Stimulated activated CD4-positive, alpha-beta T cell treated with anti-CD3 and anti-CD28 coated beads, Interleukin-12 subunit alpha, Interleukin-12 subunit beta, amount 100 ng/mL, for 48 hours (primary cell): ENCODE measurements at regions not wholly inside any gene's neighbourhood (a gene's known extent, or its start where the extent isn't known, plus 50 kb on each side); places are given as distances from the start of the nearest gene placed in this dataset.
"Not testable (repeated sequence)": the region's sequence is repeated elsewhere in the genome, so short reads cannot be mapped to it uniquely, and the experiment has no call there.

Experiments used
- DNase-seq, 3 donors: peaks; one replicate each; pipeline ENCODE4 v3.0.0-alpha.2; 2020; ENCODE audit warnings: low read depth in 2 of 3, low spot score in 1 of 3

GRCh38 chr9:81370096-81370495 lies 319.3 kb downstream of the TLE1 start:
- no peak for DNase-seq

DNA sequence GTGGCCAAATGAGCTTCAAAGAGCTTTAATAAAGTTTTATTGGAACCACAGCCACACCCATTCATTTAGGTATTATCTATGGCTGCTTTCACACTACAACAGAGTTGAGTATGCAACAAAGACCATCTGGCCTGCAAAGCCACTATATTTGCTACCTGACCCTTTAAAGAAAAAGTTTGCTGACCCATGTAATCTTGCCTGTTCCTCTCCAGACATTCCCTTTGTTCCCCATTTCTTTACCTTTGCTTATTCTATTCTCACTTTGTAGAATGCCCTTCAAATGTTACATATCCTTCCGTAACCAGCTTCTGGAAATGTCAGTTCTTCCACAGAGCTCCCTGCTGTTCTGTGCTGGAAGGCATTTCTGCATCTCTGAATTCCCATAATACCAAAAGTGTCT lies 320.2 kb downstream of the TLE1 start:
- no peak for DNase-seq

GRCh38 chr9:81363916-81364480 lies 325.3 kb downstream of the TLE1 start:
- DNase-seq, result no peak

DNA sequence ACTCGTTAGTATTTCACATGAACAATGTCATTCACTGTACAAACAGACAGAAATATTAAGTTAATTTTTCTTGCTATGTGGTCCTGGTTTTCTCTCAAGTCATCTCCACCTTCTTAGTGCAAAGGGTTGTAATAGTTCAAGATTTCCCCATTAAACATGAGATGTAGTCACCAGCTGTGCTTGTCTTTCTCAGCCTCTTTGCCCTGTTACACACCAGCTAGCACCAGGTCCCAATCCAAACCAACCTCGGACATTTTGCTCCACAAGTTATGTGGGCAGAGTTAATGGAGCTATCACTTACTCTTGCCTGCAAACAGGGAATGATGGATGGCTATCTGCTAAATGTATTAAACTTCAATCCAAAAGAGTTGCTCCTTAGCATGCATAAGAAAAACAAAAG lies 328.1 kb downstream of the TLE1 start:
- DNase-seq, result no peak

DNA sequence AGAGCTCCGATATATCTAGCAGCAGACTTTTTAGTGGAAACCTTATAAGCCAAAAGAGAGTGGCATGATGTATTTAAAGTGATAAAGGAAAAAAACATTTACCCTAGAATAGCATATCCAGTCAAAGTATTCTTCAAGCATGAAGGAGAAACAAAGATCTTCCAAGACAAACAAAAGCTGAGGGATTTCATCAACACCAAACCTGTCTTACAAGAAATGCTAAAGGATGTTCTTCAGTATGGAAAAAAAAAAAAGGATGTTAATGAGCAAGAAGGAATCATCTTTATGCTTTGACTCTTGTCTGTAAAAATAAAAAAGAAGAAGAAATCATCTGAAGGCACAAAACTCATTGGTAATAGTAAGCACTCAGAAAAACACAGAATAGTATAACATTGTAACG lies 338.2 kb downstream of the TLE1 start:
- DNase-seq, result no peak

DNA sequence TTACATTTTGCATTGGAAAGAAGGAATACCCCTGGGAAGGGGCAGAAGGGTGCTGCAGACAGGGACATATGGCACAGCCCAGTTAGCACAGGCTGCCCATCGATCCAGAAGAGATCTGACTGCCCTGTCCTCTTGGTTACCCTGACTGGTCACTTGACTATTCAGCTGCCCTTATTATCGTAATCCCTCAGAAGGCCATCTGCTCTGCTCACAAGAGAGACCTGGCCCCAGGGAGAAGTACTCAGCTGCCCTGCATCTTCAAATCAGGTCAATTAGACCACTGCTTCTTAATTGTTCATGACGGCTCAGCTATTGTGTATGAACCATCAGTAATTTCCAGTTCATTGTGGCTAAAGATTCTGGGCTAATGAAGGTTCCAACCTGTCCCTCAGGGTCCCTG lies 345.0 kb downstream of the TLE1 start:
- DNase-seq, result no peak

- DNase-seq, result no peak
Observed at GRCh38 chr9:81335879-81336421, 353.4 kb downstream of the TLE1 start.

DNA sequence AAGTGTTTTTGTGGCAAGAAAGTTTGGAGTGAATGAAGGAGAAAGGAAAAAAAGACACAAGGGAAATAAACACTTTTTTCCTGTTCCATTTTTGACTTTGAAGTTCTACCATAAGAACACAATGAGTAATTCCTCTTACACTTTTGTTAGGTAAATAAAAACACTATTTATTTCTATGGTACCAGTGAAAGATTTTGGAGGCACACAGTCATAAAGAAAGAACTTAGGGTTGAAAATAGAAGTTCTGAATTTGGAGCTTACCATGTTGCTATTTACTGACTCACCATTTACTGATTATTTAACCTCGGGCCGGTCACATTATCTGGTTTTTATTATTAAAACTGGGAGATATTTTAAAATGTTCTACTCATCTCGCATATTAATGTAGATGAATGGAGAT lies 367.8 kb downstream of the TLE1 start:
- no peak for DNase-seq

- no peak for DNase-seq
Observed at GRCh38 chr9:81320909-81321482, 368.4 kb downstream of the TLE1 start.

DNA sequence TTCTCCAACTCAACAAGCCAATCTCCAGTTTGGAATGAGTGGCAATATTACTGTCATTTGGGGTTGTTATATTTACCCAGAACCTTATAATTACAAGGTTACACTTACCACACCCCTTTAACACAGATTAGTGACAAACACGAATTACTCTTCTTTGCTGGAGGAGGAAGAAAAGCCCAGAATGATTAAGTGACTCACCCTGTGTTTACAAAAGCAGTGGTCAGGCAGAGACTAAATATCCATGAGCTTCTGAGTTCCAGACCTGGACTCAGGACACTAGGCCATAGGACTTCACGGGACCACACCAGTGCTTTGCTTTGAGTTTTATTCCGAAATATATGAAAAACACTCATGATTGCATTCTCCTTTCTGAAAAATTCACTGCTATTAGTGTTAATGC lies 370.8 kb downstream of the TLE1 start:
- no peak for DNase-seq

- no peak for DNase-seq
Observed at GRCh38 chr9:81317939-81318338, 371.4 kb downstream of the TLE1 start.

- DNase-seq, result no peak
Observed at GRCh38 chr9:81317223-81317622, 372.1 kb downstream of the TLE1 start.

- no peak for DNase-seq
Observed at GRCh38 chr9:81314490-81314889, 374.9 kb downstream of the TLE1 start.

- no peak for DNase-seq
Observed at GRCh38 chr9:81313877-81314276, 375.5 kb downstream of the TLE1 start.

- DNase-seq, result no peak
Observed at GRCh38 chr9:81312346-81312745, 377.0 kb downstream of the TLE1 start.

- no peak for DNase-seq
Observed at GRCh38 chr9:81308404-81308803, 380.9 kb downstream of the TLE1 start.

DNA sequence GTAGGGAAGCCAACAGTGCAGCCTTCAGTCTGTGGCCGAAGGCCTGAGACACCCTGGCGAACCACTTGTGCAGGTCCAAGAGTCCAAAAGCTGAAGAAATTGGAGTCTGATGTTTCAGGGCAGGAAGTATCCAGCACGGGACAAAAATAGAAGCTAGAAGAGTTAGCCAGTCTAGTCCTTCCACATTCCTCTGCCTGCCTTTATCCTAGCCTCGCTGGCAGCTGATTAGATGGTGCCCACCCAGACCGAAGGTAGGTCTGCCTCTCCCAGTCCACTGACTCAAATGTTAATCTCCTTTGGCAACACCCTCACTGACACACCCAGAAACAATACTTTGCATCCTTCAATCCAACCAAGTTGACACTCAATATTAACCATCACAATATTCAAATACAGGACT lies 381.6 kb downstream of the TLE1 start:
- not testable (repeated sequence) for DNase-seq

DNA sequence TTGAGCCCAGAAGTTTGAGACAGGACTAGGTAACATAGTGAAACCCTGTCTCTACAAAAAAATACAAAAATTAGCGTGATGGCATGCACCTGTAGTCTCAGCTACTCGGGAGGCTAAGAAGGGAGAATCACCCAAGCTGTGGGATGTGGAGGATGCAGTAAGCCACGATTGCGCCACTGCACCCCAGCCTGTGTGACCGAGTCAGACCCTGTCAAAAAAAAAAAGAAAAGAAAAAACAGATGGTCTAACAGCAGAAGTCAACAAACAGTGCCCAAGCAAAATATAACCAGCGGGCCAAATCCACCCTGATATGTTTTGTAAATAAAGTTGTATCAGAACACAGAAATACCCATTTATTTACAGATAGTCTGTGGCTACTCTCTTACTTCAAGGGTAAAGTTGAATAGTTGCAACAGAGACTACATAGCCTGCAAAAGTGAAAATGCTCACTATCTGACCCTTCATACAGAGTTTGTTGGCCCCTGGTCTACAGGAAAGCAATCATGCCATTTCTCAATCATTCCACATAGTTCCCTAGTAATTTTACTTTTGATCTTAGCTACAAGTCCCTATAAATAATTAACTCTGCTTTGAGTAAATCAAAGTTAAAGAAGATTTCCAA lies 383.7 kb downstream of the TLE1 start:
- DNase-seq, result no peak

GRCh38 chr9:81303658-81304057 lies 385.7 kb downstream of the TLE1 start:
- DNase-seq, result no peak

DNA sequence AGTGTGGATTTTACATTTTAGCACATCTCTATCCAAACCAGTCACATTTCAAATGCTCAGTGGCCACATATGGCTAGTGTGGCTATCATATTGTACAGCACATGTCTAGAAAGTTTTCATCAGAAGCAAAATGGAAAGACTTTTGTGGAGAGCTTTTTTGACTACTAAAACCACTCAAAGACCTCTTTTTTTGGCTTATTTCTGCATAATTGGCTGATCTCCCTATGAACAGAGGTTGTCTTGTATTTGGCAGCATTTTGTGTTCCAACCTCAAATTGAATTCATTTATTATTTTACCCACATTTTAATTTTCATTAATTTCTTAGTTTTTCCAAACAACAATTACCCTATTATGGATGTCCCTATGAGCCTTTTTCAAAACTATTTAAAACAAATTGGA lies 395.7 kb downstream of the TLE1 start:
- no peak for DNase-seq

GRCh38 chr9:81292056-81292805 lies 397.1 kb downstream of the TLE1 start:
- no peak for DNase-seq

GRCh38 chr9:81289622-81290021 lies 399.7 kb downstream of the TLE1 start:
- no peak for DNase-seq
